ENCODE measurements at regions not wholly inside any gene's neighbourhood (a gene's known extent, or its start where the extent isn't known, plus 50 kb on each side); places are given as distances from the start of the nearest gene placed in this dataset.

DNA sequence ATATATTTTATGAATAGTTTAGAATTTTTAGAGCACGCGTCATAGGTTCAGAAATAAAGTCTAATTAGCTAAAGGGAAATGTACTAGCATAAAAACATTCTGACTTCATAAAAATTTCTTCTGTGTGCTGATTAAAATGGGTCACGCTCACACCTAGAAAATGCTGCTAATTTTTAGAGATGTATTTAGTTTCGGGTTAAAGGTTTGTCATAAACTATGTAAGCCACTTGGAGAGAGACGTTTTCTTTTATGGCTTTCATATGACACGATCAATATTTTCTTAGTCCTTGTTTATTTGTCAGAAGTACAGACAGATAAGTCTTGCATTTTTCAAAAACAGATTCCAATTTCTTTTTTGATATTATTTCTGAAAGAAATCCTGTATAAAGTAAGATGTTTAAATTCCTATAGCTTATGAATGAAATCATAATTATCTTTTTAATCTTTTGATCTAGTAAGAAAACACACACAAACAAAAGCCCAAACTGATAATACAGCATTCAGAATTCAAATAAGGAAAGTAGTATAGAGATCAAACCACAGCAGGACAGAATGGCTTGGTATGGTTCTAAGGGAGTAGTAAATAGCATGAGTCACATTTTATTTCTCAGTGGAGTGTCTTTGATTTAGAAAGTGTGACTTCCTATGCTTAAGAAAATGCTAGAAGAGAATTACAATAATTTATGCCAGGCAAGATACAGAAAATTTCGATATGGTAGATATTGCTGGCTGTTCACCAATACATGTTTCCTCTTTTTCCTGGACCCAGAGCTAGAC, 236.6 kb downstream of the GPD2 start:
- no peak for DNase-seq
- in situ Hi-C loops (cut with HindIII; ENCODE audit: low pct_ligation_motif_present, low sequenced_read_pairs): no loop called here
- TF ChIP-seq, protein P1, sequence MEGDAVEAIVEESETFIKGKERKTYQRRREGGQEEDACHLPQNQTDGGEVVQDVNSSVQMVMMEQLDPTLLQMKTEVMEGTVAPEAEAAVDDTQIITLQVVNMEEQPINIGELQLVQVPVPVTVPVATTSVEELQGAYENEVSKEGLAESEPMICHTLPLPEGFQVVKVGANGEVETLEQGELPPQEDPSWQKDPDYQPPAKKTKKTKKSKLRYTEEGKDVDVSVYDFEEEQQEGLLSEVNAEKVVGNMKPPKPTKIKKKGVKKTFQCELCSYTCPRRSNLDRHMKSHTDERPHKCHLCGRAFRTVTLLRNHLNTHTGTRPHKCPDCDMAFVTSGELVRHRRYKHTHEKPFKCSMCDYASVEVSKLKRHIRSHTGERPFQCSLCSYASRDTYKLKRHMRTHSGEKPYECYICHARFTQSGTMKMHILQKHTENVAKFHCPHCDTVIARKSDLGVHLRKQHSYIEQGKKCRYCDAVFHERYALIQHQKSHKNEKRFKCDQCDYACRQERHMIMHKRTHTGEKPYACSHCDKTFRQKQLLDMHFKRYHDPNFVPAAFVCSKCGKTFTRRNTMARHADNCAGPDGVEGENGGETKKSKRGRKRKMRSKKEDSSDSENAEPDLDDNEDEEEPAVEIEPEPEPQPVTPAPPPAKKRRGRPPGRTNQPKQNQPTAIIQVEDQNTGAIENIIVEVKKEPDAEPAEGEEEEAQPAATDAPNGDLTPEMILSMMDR (IDR thresholded peaks at IDR 0.05; ENCODE audit: low read depth, low read length, missing control alignments): no peak

DNA sequence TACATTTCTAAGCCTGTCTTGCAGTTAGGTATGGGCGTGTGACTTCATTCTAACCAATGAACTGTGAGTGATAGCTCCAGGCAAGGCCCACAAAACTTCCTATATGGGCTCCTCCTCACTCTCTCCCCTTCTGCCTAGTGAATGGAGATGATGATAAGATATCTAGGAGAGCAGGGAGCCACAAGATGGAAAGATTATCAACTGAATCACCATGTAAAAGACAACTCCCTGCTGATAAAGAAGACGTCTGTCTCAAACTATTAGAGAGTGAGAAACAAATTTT, 237.1 kb downstream of the GPD2 start:
- no peak overlapping the region for H3K27ac ChIP-seq
- TF ChIP-seq, protein P1 (IDR thresholded peaks at IDR 0.05; ENCODE audit: low read depth, low read length, missing control alignments): no peak
- no peaks in the 10 kb centered on the region for H3K27me3 ChIP-seq (replicated peaks)
- no peaks in the 10 kb centered on the region for H3K36me3 ChIP-seq (replicated peaks)
- no peak overlapping the region for H3K4me3 ChIP-seq (ENCODE audit: low read depth, low read length)
- in situ Hi-C loops (cut with HindIII; ENCODE audit: low pct_ligation_motif_present, low sequenced_read_pairs): no loop called here
- no peak for DNase-seq

More for the DNA sequence above, 236.6 kb downstream of the GPD2 start:
- Histone ChIP-seq H3K36me3 (replicated peaks) (no peaks in the 10 kb centered on the region), H3K27ac (no peak overlapping the region), H3K27me3 (replicated peaks) (no peaks in the 10 kb centered on the region), H3K4me3 (ENCODE audit: low read depth, low read length) (no peak overlapping the region)

- no peak overlapping the region for H3K4me3 ChIP-seq (ENCODE audit: low read depth, low read length)
- H3K27ac ChIP-seq: no peak overlapping the region
- TF ChIP-seq, protein P1 (IDR thresholded peaks at IDR 0.05; ENCODE audit: low read depth, low read length, missing control alignments): no peak
- no peaks in the 10 kb centered on the region for H3K27me3 ChIP-seq (replicated peaks)
- no peak for DNase-seq
- no peaks in the 10 kb centered on the region for H3K36me3 ChIP-seq (replicated peaks)
- in situ Hi-C loops (cut with HindIII; ENCODE audit: low pct_ligation_motif_present, low sequenced_read_pairs): no loop called here
These were observed 237.8 kb downstream of the GPD2 start for GRCh38 chr2:156673981-156674380.

GRCh38 chr2:156675896-156676295, 239.7 kb downstream of the GPD2 start:
- H3K27me3 ChIP-seq (replicated peaks): no peaks in the 10 kb centered on the region
- in situ Hi-C loops (cut with HindIII; ENCODE audit: low pct_ligation_motif_present, low sequenced_read_pairs): no loop called here
- DNase-seq: no peak
- TF ChIP-seq, protein P1 (IDR thresholded peaks at IDR 0.05; ENCODE audit: low read depth, low read length, missing control alignments): no peak
- H3K27ac ChIP-seq: no peak overlapping the region
- H3K4me3 ChIP-seq (ENCODE audit: low read depth, low read length): no peak overlapping the region
- no peaks in the 10 kb centered on the region for H3K36me3 ChIP-seq (replicated peaks)

DNA sequence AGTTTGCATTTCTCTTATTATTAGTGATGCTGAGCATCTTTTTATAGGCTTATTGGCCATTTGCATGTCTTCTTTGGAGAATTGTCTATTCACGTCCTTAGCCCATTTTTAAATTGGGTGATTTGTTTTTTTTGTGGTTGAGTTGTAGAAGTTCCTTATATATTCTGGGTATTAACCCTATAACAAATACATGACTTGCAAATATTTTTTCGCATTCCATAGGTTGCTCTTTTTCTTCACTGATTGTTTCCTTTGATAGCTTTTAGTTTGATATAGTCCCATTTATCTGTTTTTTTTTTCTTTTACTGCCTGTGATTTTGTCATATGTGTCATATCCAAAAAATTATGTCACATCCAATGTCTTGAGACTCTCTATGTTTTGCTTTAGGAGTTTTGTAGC, 243.6 kb downstream of the GPD2 start:
- no peaks in the 10 kb centered on the region for H3K27me3 ChIP-seq (replicated peaks)
- in situ Hi-C loops (cut with HindIII; ENCODE audit: low pct_ligation_motif_present, low sequenced_read_pairs): no loop called here
- no peak overlapping the region for H3K27ac ChIP-seq
- no peak overlapping the region for H3K4me3 ChIP-seq (ENCODE audit: low read depth, low read length)
- H3K36me3 ChIP-seq (replicated peaks): no peaks in the 10 kb centered on the region
- TF ChIP-seq, protein P1 (IDR thresholded peaks at IDR 0.05; ENCODE audit: low read depth, low read length, missing control alignments): no peak
- no peak for DNase-seq

GRCh38 chr2:156680266-156680665, 244.1 kb downstream of the GPD2 start:
- TF ChIP-seq, protein P1 (IDR thresholded peaks at IDR 0.05; ENCODE audit: low read depth, low read length, missing control alignments): no peak
- DNase-seq: no peak
- no peaks in the 10 kb centered on the region for H3K36me3 ChIP-seq (replicated peaks)
- no peak overlapping the region for H3K27ac ChIP-seq
- in situ Hi-C loops (cut with HindIII; ENCODE audit: low pct_ligation_motif_present, low sequenced_read_pairs): no loop called here
- no peaks in the 10 kb centered on the region for H3K27me3 ChIP-seq (replicated peaks)
- H3K4me3 ChIP-seq (ENCODE audit: low read depth, low read length): no peak overlapping the region

Data from brain microvascular endothelial cell (primary cell).